ENCODE measurements at regions not wholly inside any gene's neighbourhood (a gene's known extent, or its start where the extent isn't known, plus 50 kb on each side); places are given as distances from the start of the nearest gene placed in this dataset.

DNA sequence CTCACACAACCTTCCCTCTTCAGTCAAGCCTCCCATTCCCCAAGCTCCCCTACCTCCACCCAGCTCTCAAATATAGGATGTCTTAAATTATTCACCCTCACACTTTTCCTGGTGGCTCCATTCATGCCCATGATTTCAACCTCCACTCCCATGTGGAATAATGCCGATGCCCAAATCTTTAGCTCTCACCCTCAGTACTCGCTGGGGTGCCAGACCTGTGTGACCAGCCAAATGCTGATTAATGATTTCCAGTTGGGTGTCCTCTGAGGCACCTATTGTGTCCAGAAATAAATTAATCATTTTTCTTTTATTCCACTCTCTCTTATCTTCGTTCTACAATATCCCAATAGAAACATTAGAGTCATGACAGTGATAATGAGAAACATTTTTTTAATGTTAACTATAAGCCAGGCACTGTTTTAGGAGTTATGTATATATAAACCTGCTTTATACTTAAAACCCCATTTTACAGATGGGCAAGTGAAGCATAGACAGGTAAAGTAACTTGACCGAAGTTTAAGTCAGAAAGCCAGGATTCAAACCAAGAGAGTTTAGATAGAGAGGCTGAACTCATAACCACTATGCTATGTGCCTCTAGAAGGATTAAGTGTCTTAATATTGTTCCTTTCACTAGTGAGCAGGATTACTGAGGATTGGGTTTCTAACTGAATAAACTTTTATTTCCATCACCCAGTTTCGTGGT, 209.7 kb downstream of the DUSP10 start:
- no peaks in the 10 kb centered on the region; a peak in 1 of 4 replicates for H3K27me3 ChIP-seq (replicated peaks in 1 of 2; ENCODE audit: control insufficient read depth in 2 of 2, insufficient read depth in 2 of 2, low read length in 1 of 2)
- H3K9me3 ChIP-seq (replicated peaks; ENCODE audit: control insufficient read depth, insufficient read depth, low read length), result no peaks in the 10 kb centered on the region
- no TSS peak for BruUV-seq (replicated peaks)
- in situ Hi-C loops (cut with MboI) (no loop called here), intact Hi-C loops (cut with micrococcal nuclease; ENCODE audit: unreplicated experiment) (no loop called here)
- no peak for ATAC-seq
- no peak overlapping the region for H3K4me2 ChIP-seq (ENCODE audit: control insufficient read depth, insufficient read depth)
- SMC1A ChIA-PET (ENCODE audit: uncharacterized antibody, unreplicated experiment), result no interaction called here
- no peaks in the 10 kb centered on the region for H3K4me1 ChIP-seq (ENCODE audit: control insufficient read depth, insufficient read depth, low read length)
- CTCF ChIA-PET, result interaction anchor here (0.5 kb wide), 1 partner anchor 12 kb away, joined by 5 read pairs; no protein-coding TSS in a partner anchor
- H3K36me3 ChIP-seq (ENCODE audit: control insufficient read depth in 2 of 2, insufficient read depth in 2 of 2, low read length in 1 of 2), result no peaks in the 10 kb centered on the region
- TF ChIP-seq IKZF1 (conservative IDR thresholded peaks at IDR 0.05), result no peak
- TF ChIP-seq NFYA (IDR thresholded peaks at IDR 0.05; ENCODE audit: borderline replicate concordance, low read depth, low read length), result no peak
- no peak for TF ChIP-seq ZNF24 (IDR thresholded peaks at IDR 0.05)
- TF ChIP-seq, protein P1, sequence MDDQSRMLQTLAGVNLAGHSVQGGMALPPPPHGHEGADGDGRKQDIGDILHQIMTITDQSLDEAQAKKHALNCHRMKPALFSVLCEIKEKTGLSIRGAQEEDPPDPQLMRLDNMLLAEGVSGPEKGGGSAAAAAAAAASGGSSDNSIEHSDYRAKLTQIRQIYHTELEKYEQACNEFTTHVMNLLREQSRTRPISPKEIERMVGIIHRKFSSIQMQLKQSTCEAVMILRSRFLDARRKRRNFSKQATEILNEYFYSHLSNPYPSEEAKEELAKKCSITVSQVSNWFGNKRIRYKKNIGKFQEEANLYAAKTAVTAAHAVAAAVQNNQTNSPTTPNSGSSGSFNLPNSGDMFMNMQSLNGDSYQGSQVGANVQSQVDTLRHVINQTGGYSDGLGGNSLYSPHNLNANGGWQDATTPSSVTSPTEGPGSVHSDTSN (IDR thresholded peaks at IDR 0.05; ENCODE audit: insufficient replicate concordance, low read depth, low read length), result no peak
- TF ChIP-seq EGR1 (IDR thresholded peaks at IDR 0.05; ENCODE audit: borderline replicate concordance in 1 of 2, low read depth in 2 of 2, low read length in 2 of 2), result no peak
- no peak for TF ChIP-seq TCF3 (IDR thresholded peaks at IDR 0.05; ENCODE audit: borderline replicate concordance, insufficient read depth, low read depth, low read length)
- TF ChIP-seq, protein P2, sequence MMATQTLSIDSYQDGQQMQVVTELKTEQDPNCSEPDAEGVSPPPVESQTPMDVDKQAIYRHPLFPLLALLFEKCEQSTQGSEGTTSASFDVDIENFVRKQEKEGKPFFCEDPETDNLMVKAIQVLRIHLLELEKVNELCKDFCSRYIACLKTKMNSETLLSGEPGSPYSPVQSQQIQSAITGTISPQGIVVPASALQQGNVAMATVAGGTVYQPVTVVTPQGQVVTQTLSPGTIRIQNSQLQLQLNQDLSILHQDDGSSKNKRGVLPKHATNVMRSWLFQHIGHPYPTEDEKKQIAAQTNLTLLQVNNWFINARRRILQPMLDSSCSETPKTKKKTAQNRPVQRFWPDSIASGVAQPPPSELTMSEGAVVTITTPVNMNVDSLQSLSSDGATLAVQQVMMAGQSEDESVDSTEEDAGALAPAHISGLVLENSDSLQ (IDR thresholded peaks at IDR 0.05), result no peak
- no peak for TF ChIP-seq MEF2B (IDR thresholded peaks at IDR 0.05; ENCODE audit: partially characterized antibody, poor library complexity, severe bottlenecking)
- TF ChIP-seq, protein P3, sequence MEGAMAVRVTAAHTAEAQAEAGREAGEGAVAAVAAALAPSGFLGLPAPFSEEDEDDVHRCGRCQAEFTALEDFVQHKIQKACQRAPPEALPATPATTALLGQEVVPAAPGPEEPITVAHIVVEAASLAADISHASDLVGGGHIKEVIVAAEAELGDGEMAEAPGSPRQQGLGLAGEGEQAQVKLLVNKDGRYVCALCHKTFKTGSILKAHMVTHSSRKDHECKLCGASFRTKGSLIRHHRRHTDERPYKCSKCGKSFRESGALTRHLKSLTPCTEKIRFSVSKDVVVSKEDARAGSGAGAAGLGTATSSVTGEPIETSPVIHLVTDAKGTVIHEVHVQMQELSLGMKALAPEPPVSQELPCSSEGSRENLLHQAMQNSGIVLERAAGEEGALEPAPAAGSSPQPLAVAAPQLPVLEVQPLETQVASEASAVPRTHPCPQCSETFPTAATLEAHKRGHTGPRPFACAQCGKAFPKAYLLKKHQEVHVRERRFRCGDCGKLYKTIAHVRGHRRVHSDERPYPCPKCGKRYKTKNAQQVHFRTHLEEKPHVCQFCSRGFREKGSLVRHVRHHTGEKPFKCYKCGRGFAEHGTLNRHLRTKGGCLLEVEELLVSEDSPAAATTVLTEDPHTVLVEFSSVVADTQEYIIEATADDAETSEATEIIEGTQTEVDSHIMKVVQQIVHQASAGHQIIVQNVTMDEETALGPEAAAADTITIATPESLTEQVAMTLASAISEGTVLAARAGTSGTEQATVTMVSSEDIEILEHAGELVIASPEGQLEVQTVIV (IDR thresholded peaks at IDR 0.05; ENCODE audit: borderline replicate concordance, partially characterized antibody), result no peak
- no peak for TF ChIP-seq RAD21 (IDR thresholded peaks at IDR 0.05; ENCODE audit: insufficient read depth, low read depth, low read length)
- DNase-seq (ENCODE audit: low read depth, low spot score), result no peak
- no peaks in the 10 kb centered on the region for H3K79me2 ChIP-seq (ENCODE audit: control insufficient read depth, insufficient read depth, low read length)
- WGBS (ENCODE audit: insufficient coverage, insufficient replicate concordance, low lambda C conversion rate, missing lambda C conversion rate), result 40% methylated on average over 5 of the region's 5 CpGs
- H3K4me3 ChIP-seq, result no peak overlapping the region
- no peak for FAIRE-seq
- H2AFZ ChIP-seq (ENCODE audit: control insufficient read depth, low read depth, low read length), result no peak overlapping the region
- H3K9ac ChIP-seq (ENCODE audit: control insufficient read depth, insufficient read depth, low read length), result no peak overlapping the region
- POLR2A ChIA-PET, result no interaction called here
- H3K27ac ChIP-seq (ENCODE audit: control insufficient read depth, insufficient read depth), result no peak overlapping the region
- no peaks in the 10 kb centered on the region for H4K20me1 ChIP-seq (ENCODE audit: control insufficient read depth, insufficient read depth)
- RAD21 ChIA-PET (ENCODE audit: unreplicated experiment), result interaction anchor here (1.1 kb wide), 1 partner anchor 11 kb away, joined by 4 read pairs; no protein-coding TSS in a partner anchor
